HFFc6 (cell line): ENCODE measurements at regions not wholly inside any gene's neighbourhood (a gene's known extent, or its start where the extent isn't known, plus 50 kb on each side); places are given as distances from the start of the nearest gene placed in this dataset.

Source experiments
- DNase-seq: peaks from one replicate; pipeline ENCODE4 v3.0.0-alpha.2; 2018
- H3K27ac Mint-ChIP-seq: 2 replicates; pipeline ENCODE4 v1.8.0; 2020; ENCODE audit warnings: mild to moderate bottlenecking, mixed read lengths
- H3K27me3 Mint-ChIP-seq: 2 replicates; pipeline ENCODE4 v1.8.0; 2021; ENCODE audit warnings: mild to moderate bottlenecking, moderate library complexity, mixed read lengths; ENCODE audit not compliant: insufficient read depth
- H3K36me3 Mint-ChIP-seq: 2 replicates; pipeline ENCODE4 v1.8.0; 2021; ENCODE audit warnings: low read depth, mixed read lengths
- H3K4me1 Mint-ChIP-seq: 2 replicates; pipeline ENCODE4 v1.8.0; 2020; ENCODE audit warnings: low read depth, mixed read lengths
- H3K4me3 Mint-ChIP-seq: 2 replicates; pipeline ENCODE4 v1.8.0; 2020; ENCODE audit warnings: mild to moderate bottlenecking, moderate library complexity, mixed read lengths
- H3K9me3 Mint-ChIP-seq: 2 replicates; pipeline ENCODE4 v1.8.0; 2020; ENCODE audit warnings: mild to moderate bottlenecking, mixed read lengths
- CTCF ChIP-seq: fragments of 200-600 bp; sonication (generic); IDR thresholded peaks from 2 replicates; pipeline ENCODE4 v1.5.0; 2021; ENCODE audit warnings: antibody characterized with exemption, mild to moderate bottlenecking

- Mint-ChIP-seq H3K27me3 (no peaks in the 10 kb centered on the region), H3K9me3 (peaks cover 50% of the 10 kb centered on the region), H3K4me3 (no peak overlapping the region), H3K27ac (no peak overlapping the region), H3K36me3 (no peaks in the 10 kb centered on the region), H3K4me1 (no peaks in the 10 kb centered on the region)
- no peak for TF ChIP-seq CTCF
- no peak for DNase-seq
Measured at GRCh38 chr9:10961883-10962282, 349.1 kb upstream of the PTPRD start.

DNA sequence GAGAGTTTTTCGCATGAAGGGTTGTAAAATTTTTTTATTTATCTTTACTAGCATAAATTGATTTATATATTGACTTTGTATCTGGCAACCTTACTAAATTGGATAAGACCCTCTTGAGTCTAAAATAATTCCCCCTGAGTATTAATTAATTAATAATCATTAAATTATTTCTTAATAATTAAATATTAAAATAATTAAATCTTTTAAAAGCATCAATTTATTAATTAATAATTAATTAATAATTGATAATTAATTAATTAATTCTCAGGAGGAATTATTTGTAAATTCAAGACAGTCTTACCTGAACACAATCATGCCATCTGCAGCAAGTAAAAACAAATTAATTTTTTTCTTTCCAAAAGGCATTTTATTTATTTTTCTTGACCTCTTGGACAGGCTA lies 370.4 kb upstream of the PTPRD start:
- Mint-ChIP-seq H3K4me1 (no peaks in the 10 kb centered on the region), H3K27me3 (no peaks in the 10 kb centered on the region; the same call in 1 of the 2 replicates), H3K4me3 (no peak overlapping the region), H3K36me3 (no peaks in the 10 kb centered on the region), H3K9me3 (peaks cover 17% of the 10 kb centered on the region), H3K27ac (no peak overlapping the region)
- DNase-seq, result no peak
- no peak for TF ChIP-seq CTCF

DNA sequence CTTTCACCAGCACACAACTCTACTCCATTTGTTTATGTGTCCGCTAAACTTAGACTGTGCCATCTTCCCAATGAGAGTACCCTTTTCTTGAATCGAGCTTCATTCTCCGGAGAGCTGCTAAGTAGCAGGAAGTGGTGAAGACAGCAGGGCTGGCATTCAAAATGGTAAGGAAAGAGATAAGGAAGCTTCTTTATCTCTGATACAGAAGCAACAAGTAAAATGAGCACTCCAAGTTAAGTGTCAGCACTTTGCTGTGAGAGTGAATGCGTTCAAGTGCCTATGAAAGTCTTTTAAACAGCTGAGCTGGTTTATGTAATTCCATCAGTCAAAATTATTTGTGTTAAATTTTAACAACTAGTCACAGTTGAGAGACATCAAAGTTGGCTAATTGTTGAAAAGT lies 386.8 kb upstream of the PTPRD start:
- H3K36me3 Mint-ChIP-seq, result no peaks in the 10 kb centered on the region
- no peak for TF ChIP-seq CTCF
- H3K4me1 Mint-ChIP-seq, result no peaks in the 10 kb centered on the region
- no peak overlapping the region for H3K27ac Mint-ChIP-seq
- no peak overlapping the region for H3K4me3 Mint-ChIP-seq
- H3K27me3 Mint-ChIP-seq, result no peaks in the 10 kb centered on the region
- peaks cover 24% of the 10 kb centered on the region for H3K9me3 Mint-ChIP-seq
- DNase-seq, result no peak

DNA sequence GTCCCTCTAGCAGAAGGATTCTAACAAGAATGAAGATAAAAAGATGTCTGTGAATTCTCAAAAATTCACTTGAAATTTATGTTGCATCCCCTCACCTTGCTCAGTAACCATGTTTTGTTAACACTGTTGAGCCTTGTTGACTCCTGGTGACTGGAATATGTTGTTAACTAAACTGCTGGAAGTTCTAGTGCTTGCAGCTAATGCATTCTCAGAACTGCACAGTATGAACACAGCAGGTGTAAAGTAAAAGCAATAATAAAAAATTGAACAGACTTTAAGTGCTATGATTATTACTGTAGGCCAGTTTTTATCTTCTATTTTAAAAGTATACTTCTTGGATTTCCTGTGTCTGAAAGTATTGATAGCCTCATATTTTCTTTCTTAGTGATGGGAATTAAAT lies 388.7 kb upstream of the PTPRD start:
- Mint-ChIP-seq H3K27me3 (no peaks in the 10 kb centered on the region), H3K27ac (no peak overlapping the region), H3K4me3 (no peak overlapping the region), H3K4me1 (no peaks in the 10 kb centered on the region), H3K9me3 (peaks cover 18% of the 10 kb centered on the region), H3K36me3 (no peaks in the 10 kb centered on the region)
- no peak for DNase-seq
- no peak for TF ChIP-seq CTCF

GRCh38 chr9:11002705-11003104 lies 389.9 kb upstream of the PTPRD start:
- Mint-ChIP-seq H3K9me3 (peaks cover 14% of the 10 kb centered on the region), H3K36me3 (no peaks in the 10 kb centered on the region), H3K4me3 (no peak overlapping the region), H3K27ac (no peak overlapping the region), H3K4me1 (no peaks in the 10 kb centered on the region), H3K27me3 (no peaks in the 10 kb centered on the region)
- no peak for DNase-seq
- no peak for TF ChIP-seq CTCF

- DNase-seq, result no peak
- no peak overlapping the region for H3K4me3 Mint-ChIP-seq
Measured at GRCh38 chr9:11003836-11004235, 391.0 kb upstream of the PTPRD start.

More at GRCh38 chr9:11003836-11004235, 391.0 kb upstream of the PTPRD start:
- Mint-ChIP-seq H3K4me1 (no peaks in the 10 kb centered on the region), H3K27me3 (no peaks in the 10 kb centered on the region), H3K27ac (no peak overlapping the region), H3K36me3 (no peaks in the 10 kb centered on the region), H3K9me3 (peaks cover 20% of the 10 kb centered on the region)
- no peak for TF ChIP-seq CTCF
